PC-3 (cell line): ENCODE measurements at regions not wholly inside any gene's neighbourhood (a gene's known extent, or its start where the extent isn't known, plus 50 kb on each side); places are given as distances from the start of the nearest gene placed in this dataset.

Source experiments
- EZH2 ChIP-seq: fragments of 300-600 bp; sonication (generic); IDR thresholded peaks from one replicate; pipeline ENCODE4 v1.6.1; 2017; ENCODE audit warnings: antibody characterized with exemption, mild to moderate bottlenecking, low read length; ENCODE audit not compliant: unreplicated experiment
- TF ChIP-seq, protein P1 (sequence below): fragments of 300-600 bp; sonication (generic); conservative IDR thresholded peaks from 2 replicates; pipeline ENCODE4 v1.5.1; 2017; ENCODE audit warnings: antibody characterized with exemption, low read depth, mild to moderate bottlenecking, low read length

DNA sequence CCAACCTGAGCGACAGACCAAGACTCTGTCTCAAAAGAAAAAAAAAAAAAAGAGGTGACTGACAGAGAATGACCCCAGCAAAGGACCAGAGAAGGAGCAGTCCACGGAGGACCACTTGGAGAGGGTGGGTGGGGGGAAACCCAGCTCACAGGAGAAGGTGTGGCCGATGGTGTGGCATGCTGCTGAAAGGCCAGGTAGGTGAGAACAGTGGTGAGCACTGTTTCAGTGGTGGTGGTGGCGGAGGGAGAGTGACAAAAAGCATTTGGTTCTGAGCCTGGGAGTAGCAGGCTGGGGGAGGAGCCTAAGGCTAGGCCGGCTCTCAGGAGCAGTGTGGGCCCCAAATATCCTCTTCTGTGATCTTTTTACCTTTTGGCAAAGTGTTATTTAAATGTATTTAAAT lies 63.8 kb downstream of the IRF2BPL start:
- TF ChIP-seq, protein P1, sequence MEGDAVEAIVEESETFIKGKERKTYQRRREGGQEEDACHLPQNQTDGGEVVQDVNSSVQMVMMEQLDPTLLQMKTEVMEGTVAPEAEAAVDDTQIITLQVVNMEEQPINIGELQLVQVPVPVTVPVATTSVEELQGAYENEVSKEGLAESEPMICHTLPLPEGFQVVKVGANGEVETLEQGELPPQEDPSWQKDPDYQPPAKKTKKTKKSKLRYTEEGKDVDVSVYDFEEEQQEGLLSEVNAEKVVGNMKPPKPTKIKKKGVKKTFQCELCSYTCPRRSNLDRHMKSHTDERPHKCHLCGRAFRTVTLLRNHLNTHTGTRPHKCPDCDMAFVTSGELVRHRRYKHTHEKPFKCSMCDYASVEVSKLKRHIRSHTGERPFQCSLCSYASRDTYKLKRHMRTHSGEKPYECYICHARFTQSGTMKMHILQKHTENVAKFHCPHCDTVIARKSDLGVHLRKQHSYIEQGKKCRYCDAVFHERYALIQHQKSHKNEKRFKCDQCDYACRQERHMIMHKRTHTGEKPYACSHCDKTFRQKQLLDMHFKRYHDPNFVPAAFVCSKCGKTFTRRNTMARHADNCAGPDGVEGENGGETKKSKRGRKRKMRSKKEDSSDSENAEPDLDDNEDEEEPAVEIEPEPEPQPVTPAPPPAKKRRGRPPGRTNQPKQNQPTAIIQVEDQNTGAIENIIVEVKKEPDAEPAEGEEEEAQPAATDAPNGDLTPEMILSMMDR = no peak
- no peak for TF ChIP-seq EZH2
